Kidney (tissue), 13 donors: ENCODE measurements at regions not wholly inside any gene's neighbourhood (a gene's known extent, or its start where the extent isn't known, plus 50 kb on each side); places are given as distances from the start of the nearest gene placed in this dataset.

Source experiments
- DNase-seq, 5 donors: peaks; one replicate each; pipeline ENCODE4 v3.0.0-alpha.2; 2013 to 2020
- FAIRE-seq: peaks from 2 replicates; lab custom pipeline; 2012; peaks lifted over from hg19 to GRCh38; lab: Jason Lieb, UNC
- H3K27ac ChIP-seq, 2 donors: one replicate each; pipeline ENCODE4 v1.7.0; 2013; ENCODE audit warnings: low read depth in 2 of 2, low read length in 2 of 2, inconsistent platforms in 1 of 2
- H3K27me3 ChIP-seq: one replicate; pipeline ENCODE4 v1.7.1; 2013; ENCODE audit warnings: low read length, inconsistent platforms; ENCODE audit not compliant: control insufficient read depth, insufficient read depth
- H3K36me3 ChIP-seq, 3 donors: one replicate each; pipeline versions ENCODE4 v1.7.0 to v1.7.1; 2013; ENCODE audit warnings: low read length in 3 of 3, control low read depth in 1 of 3, inconsistent platforms in 1 of 3; ENCODE audit not compliant: insufficient read depth in 3 of 3, control insufficient read depth in 2 of 3
- H3K4me1 ChIP-seq, 3 donors: one replicate each; pipeline versions ENCODE4 v1.7.0 to v1.7.1; 2013; ENCODE audit warnings: low read length in 3 of 3, inconsistent platforms in 1 of 3, low read depth in 1 of 3; ENCODE audit not compliant: control insufficient read depth in 2 of 3, insufficient read depth in 2 of 3
- H3K4me3 ChIP-seq, 3 donors: one replicate each; pipeline versions ENCODE4 v1.7.0 to v1.8.1; 2013; ENCODE audit warnings: low read length in 3 of 3, control low read depth in 1 of 3, inconsistent platforms in 1 of 3
- H3K9ac ChIP-seq, 3 donors: one replicate each; pipeline versions ENCODE4 v1.7.0 to v1.7.1; 2013; ENCODE audit warnings: low read length in 3 of 3, control low read depth in 1 of 3, inconsistent platforms in 1 of 3
- H3K9me3 ChIP-seq, 3 donors: one replicate each; pipeline versions ENCODE4 v1.7.0 to v1.7.1; 2013; ENCODE audit warnings: low read length in 3 of 3, control low read depth in 1 of 3, inconsistent platforms in 1 of 3; ENCODE audit not compliant: control insufficient read depth in 2 of 3, insufficient read depth in 1 of 3
- CTCF ChIP-seq: IDR thresholded peaks from 3 replicates; pipeline ENCODE4 v1.5.1; 2012; ENCODE audit warnings: mild to moderate bottlenecking, moderate library complexity, borderline replicate concordance; ENCODE audit not compliant: insufficient read depth; ENCODE audit errors: extremely low read depth
- intact Hi-C: fragments of 100-400 bp; cut with DNase I; formaldehyde crosslinking; loops from one replicate; pipeline ENCODE4 v1.11.1; 2022
- donor health status: control.
- donor health status: control.
- donor health status: control.
- donor health status: control.
- donor health status: control.
- donor health status: DM: yes; HTN: yes; CAD: no.
- donor health status: Normal renal cell carcinoma (clear cell type).

- intact Hi-C loops, result no loop called here
- no peak for FAIRE-seq
Observed at GRCh38 chr15:69814932-69815331, 282.8 kb downstream of the TLE3 start.

GRCh38 chr15:69815793-69816192 is 281.9 kb downstream of the TLE3 start:
- no peak overlapping the region for H3K27ac ChIP-seq
- H3K4me1 ChIP-seq, result no peaks in the 10 kb centered on the region
- no peak overlapping the region for H3K9ac ChIP-seq
- no peak for TF ChIP-seq CTCF
- DNase-seq (no peak), FAIRE-seq (no peak)
- intact Hi-C loops, result no loop called here
- no peaks in the 10 kb centered on the region for H3K9me3 ChIP-seq
- no peak overlapping the region for H3K4me3 ChIP-seq
- peaks cover 1% of the 10 kb centered on the region for H3K27me3 ChIP-seq
- no peaks in the 10 kb centered on the region for H3K36me3 ChIP-seq

More at GRCh38 chr15:69814932-69815331, 282.8 kb downstream of the TLE3 start:
- no peak for DNase-seq
- H3K27ac ChIP-seq, result no peak overlapping the region
- peaks cover 2% of the 10 kb centered on the region for H3K27me3 ChIP-seq
- no peaks in the 10 kb centered on the region for H3K36me3 ChIP-seq
- no peaks in the 10 kb centered on the region for H3K4me1 ChIP-seq
- H3K9me3 ChIP-seq, result no peaks in the 10 kb centered on the region
- H3K9ac ChIP-seq, result no peak overlapping the region
- TF ChIP-seq CTCF, result no peak
- H3K4me3 ChIP-seq, result no peak overlapping the region

- no peak for FAIRE-seq
- intact Hi-C loops, result no loop called here
- H3K9me3 ChIP-seq, result no peaks in the 10 kb centered on the region
Observed at GRCh38 chr15:69816522-69816921, 281.2 kb downstream of the TLE3 start.

More at GRCh38 chr15:69816522-69816921, 281.2 kb downstream of the TLE3 start:
- Histone ChIP-seq H3K4me1 (no peaks in the 10 kb centered on the region), H3K4me3 (no peak overlapping the region), H3K27me3 (no peaks in the 10 kb centered on the region), H3K9ac (no peak overlapping the region), H3K27ac (no peak overlapping the region), H3K36me3 (no peaks in the 10 kb centered on the region)
- TF ChIP-seq CTCF, result no peak
- no peak for DNase-seq
